Peyer's patch (tissue), 4 donors: ENCODE measurements at regions not wholly inside any gene's neighbourhood (a gene's known extent, or its start where the extent isn't known, plus 50 kb on each side); places are given as distances from the start of the nearest gene placed in this dataset.

Experiments
- POLR2A ChIP-seq, 2 donors: fragments of 450-650 bp; IDR thresholded peaks; one replicate each; pipeline ENCODE4 v1.5.1; 2017; ENCODE audit warnings: antibody characterized with exemption in 2 of 2, mild to moderate bottlenecking in 2 of 2, moderate library complexity in 2 of 2
- TF ChIP-seq, protein P1 (sequence below), 6 experiments: fragments of 450-650 bp in 4 of 6; fragments of 200-600 bp in 2 of 6; sonication (generic) in 1 of 6; IDR thresholded peaks; one replicate each; pipeline ENCODE4 v1.5.1; 2017 to 2019; ENCODE audit warnings: antibody characterized with exemption in 6 of 6, mild to moderate bottlenecking in 3 of 6, moderate library complexity in 1 of 6

DNA sequence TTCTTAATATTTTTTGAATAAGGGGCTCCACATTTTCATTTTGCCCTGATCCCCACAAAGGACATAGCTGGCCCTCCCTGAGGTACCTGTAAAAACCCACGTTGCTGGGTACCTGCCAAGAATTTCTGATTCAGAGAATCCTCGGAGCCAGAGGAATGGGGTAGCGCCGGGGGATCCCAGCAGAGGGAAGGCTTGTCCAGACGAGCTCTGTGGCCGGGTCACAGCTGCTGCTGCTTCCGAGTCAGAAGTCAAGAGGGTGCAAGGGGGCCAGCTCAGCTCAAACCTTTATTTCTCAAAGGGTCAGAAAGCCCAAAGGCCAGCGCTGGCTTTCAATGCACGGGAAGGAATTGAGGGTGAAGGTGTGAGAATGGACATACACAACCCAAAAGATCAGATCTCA is 68.9 kb upstream of the SDK2 start:
- TF ChIP-seq, protein P1, sequence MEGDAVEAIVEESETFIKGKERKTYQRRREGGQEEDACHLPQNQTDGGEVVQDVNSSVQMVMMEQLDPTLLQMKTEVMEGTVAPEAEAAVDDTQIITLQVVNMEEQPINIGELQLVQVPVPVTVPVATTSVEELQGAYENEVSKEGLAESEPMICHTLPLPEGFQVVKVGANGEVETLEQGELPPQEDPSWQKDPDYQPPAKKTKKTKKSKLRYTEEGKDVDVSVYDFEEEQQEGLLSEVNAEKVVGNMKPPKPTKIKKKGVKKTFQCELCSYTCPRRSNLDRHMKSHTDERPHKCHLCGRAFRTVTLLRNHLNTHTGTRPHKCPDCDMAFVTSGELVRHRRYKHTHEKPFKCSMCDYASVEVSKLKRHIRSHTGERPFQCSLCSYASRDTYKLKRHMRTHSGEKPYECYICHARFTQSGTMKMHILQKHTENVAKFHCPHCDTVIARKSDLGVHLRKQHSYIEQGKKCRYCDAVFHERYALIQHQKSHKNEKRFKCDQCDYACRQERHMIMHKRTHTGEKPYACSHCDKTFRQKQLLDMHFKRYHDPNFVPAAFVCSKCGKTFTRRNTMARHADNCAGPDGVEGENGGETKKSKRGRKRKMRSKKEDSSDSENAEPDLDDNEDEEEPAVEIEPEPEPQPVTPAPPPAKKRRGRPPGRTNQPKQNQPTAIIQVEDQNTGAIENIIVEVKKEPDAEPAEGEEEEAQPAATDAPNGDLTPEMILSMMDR (IDR thresholded peaks at IDR 0.05), result no peak
- no peak for TF ChIP-seq POLR2A (IDR thresholded peaks at IDR 0.05)
